ENCODE measurements at regions not wholly inside any gene's neighbourhood (a gene's known extent, or its start where the extent isn't known, plus 50 kb on each side); places are given as distances from the start of the nearest gene placed in this dataset.

DNA sequence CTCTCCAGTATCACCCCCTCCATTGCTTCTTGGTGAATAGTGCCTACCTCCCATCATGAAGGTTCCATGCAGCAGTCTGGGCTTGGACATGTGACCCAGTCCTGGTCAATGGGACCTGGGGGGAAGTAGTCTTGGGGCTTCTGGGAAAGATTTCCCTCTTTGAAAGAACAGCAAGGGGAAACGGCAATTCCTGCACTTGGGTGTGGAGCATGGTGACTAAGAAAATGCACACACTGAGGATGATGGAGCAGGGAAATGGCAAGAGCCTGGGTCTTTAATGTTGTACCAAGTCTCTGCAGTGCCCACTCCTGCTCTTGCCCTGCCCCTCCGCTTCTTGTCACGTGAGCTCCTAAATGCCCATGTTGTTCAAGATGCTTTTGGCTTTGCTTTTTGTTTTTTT is 131.4 kb upstream of the SIX2 start:
- TF ChIP-seq EP300 (IDR thresholded peaks at IDR 0.05) = no peak
- TF ChIP-seq, protein P1, sequence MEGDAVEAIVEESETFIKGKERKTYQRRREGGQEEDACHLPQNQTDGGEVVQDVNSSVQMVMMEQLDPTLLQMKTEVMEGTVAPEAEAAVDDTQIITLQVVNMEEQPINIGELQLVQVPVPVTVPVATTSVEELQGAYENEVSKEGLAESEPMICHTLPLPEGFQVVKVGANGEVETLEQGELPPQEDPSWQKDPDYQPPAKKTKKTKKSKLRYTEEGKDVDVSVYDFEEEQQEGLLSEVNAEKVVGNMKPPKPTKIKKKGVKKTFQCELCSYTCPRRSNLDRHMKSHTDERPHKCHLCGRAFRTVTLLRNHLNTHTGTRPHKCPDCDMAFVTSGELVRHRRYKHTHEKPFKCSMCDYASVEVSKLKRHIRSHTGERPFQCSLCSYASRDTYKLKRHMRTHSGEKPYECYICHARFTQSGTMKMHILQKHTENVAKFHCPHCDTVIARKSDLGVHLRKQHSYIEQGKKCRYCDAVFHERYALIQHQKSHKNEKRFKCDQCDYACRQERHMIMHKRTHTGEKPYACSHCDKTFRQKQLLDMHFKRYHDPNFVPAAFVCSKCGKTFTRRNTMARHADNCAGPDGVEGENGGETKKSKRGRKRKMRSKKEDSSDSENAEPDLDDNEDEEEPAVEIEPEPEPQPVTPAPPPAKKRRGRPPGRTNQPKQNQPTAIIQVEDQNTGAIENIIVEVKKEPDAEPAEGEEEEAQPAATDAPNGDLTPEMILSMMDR (IDR thresholded peaks at IDR 0.05) = no peak
- no peak for TF ChIP-seq POLR2A (IDR thresholded peaks at IDR 0.05)

Measured in ovary (tissue), 3 donors.